ENCODE measurements at regions not wholly inside any gene's neighbourhood (a gene's known extent, or its start where the extent isn't known, plus 50 kb on each side); places are given as distances from the start of the nearest gene placed in this dataset.
"Not testable (repeated sequence)": the region's sequence is repeated elsewhere in the genome, so short reads cannot be mapped to it uniquely, and the experiment has no call there.

- no peak overlapping the region for H3K4me3 ChIP-seq (ENCODE audit: low read depth, low read length)
- DNase-seq (ENCODE audit: low read depth): no peak
- TF ChIP-seq MAX (IDR thresholded peaks at IDR 0.05; ENCODE audit: low read depth, low read length): no peak
- TF ChIP-seq MYC (IDR thresholded peaks at IDR 0.05; ENCODE audit: low read depth, low read length): no peak
- no peak for TF ChIP-seq POLR2A (IDR thresholded peaks at IDR 0.05; ENCODE audit: extremely low read depth, insufficient read length)
- TF ChIP-seq CTCF (IDR thresholded peaks at IDR 0.05; ENCODE audit: low read depth, low read length): no peak
These were observed 294.7 kb downstream of the OXSM start for GRCh38 chr3:26084629-26085028.

- no peak for DNase-seq (ENCODE audit: low read depth)
- no peak for TF ChIP-seq MAX (IDR thresholded peaks at IDR 0.05; ENCODE audit: low read depth, low read length)
- no peak for TF ChIP-seq CTCF (IDR thresholded peaks at IDR 0.05; ENCODE audit: low read depth, low read length)
- TF ChIP-seq POLR2A (IDR thresholded peaks at IDR 0.05; ENCODE audit: extremely low read depth, insufficient read length): no peak
- no peak for TF ChIP-seq MYC (IDR thresholded peaks at IDR 0.05; ENCODE audit: low read depth, low read length)
- H3K4me3 ChIP-seq (ENCODE audit: low read depth, low read length): no peak overlapping the region
These were observed 297.9 kb downstream of the OXSM start for GRCh38 chr3:26087751-26088150.

GRCh38 chr3:26089249-26089648 is 299.4 kb downstream of the OXSM start:
- TF ChIP-seq POLR2A (IDR thresholded peaks at IDR 0.05; ENCODE audit: extremely low read depth, insufficient read length) (no peak), CTCF (IDR thresholded peaks at IDR 0.05; ENCODE audit: low read depth, low read length) (no peak), MYC (IDR thresholded peaks at IDR 0.05; ENCODE audit: low read depth, low read length) (no peak), MAX (IDR thresholded peaks at IDR 0.05; ENCODE audit: low read depth, low read length) (no peak)
- H3K4me3 ChIP-seq (ENCODE audit: low read depth, low read length): no peak overlapping the region
- no peak for DNase-seq (ENCODE audit: low read depth)

GRCh38 chr3:26090589-26090988 is 300.7 kb downstream of the OXSM start:
- no peak overlapping the region for H3K4me3 ChIP-seq (ENCODE audit: low read depth, low read length)
- no peak for DNase-seq (ENCODE audit: low read depth)
- no peak for TF ChIP-seq POLR2A (IDR thresholded peaks at IDR 0.05; ENCODE audit: extremely low read depth, insufficient read length)

GRCh38 chr3:26091096-26091495 is 301.2 kb downstream of the OXSM start:
- no peak for TF ChIP-seq POLR2A (IDR thresholded peaks at IDR 0.05; ENCODE audit: extremely low read depth, insufficient read length)
- TF ChIP-seq CTCF (IDR thresholded peaks at IDR 0.05; ENCODE audit: low read depth, low read length): no peak
- TF ChIP-seq MYC (IDR thresholded peaks at IDR 0.05; ENCODE audit: low read depth, low read length): no peak
- no peak for TF ChIP-seq MAX (IDR thresholded peaks at IDR 0.05; ENCODE audit: low read depth, low read length)
- no peak for DNase-seq (ENCODE audit: low read depth)
- H3K4me3 ChIP-seq (ENCODE audit: low read depth, low read length): no peak overlapping the region

GRCh38 chr3:26091626-26092025 is 301.7 kb downstream of the OXSM start:
- DNase-seq (ENCODE audit: low read depth): no peak
- no peak for TF ChIP-seq POLR2A (IDR thresholded peaks at IDR 0.05; ENCODE audit: extremely low read depth, insufficient read length)
- no peak for TF ChIP-seq CTCF (IDR thresholded peaks at IDR 0.05; ENCODE audit: low read depth, low read length)
- TF ChIP-seq MAX (IDR thresholded peaks at IDR 0.05; ENCODE audit: low read depth, low read length): no peak
- TF ChIP-seq MYC (IDR thresholded peaks at IDR 0.05; ENCODE audit: low read depth, low read length): no peak

GRCh38 chr3:26097111-26097510 is 307.2 kb downstream of the OXSM start:
- H3K4me3 ChIP-seq (ENCODE audit: low read depth, low read length); DNase-seq (ENCODE audit: low read depth): not testable (repeated sequence)

More at GRCh38 chr3:26091626-26092025, 301.7 kb downstream of the OXSM start:
- H3K4me3 ChIP-seq (ENCODE audit: low read depth, low read length): no peak overlapping the region
